Uterus (tissue), 3 donors: ENCODE measurements at regions not wholly inside any gene's neighbourhood (a gene's known extent, or its start where the extent isn't known, plus 50 kb on each side); places are given as distances from the start of the nearest gene placed in this dataset.

Source experiments
- DNase-seq, 2 donors: peaks; one replicate each; pipeline ENCODE4 v3.0.0-alpha.2; 2019 to 2020
- H3K27ac ChIP-seq, 2 donors: fragments of 200-600 bp; sonication (generic); 1 replicate in 1 of 2; 2 replicates in 1 of 2; pipeline ENCODE4 v1.5.1; 2016 to 2018
- H3K27me3 ChIP-seq, 2 donors: fragments of 200-600 bp; sonication (generic); one replicate each; pipeline ENCODE4 v1.5.1; 2018 to 2019; ENCODE audit warnings: control low read depth in 1 of 2
- H3K36me3 ChIP-seq, 2 donors: fragments of 200-600 bp; sonication (generic); one replicate each; pipeline ENCODE4 v1.5.1; 2019; ENCODE audit warnings: control low read depth in 1 of 2
- H3K4me1 ChIP-seq, 2 donors: fragments of 200-600 bp; sonication (generic); one replicate each; pipeline ENCODE4 v1.5.1; 2018 to 2019; ENCODE audit warnings: control low read depth in 1 of 2
- H3K4me3 ChIP-seq, 2 donors: fragments of 200-600 bp; sonication (generic); 1 replicate in 1 of 2; 2 replicates in 1 of 2; pipeline ENCODE4 v1.5.1; 2018 to 2019; ENCODE audit warnings: mild to moderate bottlenecking in 1 of 2
- H3K9me3 ChIP-seq, 2 donors: fragments of 200-600 bp; sonication (generic); one replicate each; pipeline ENCODE4 v1.5.1; 2019; ENCODE audit warnings: control low read depth in 1 of 2
- POLR2A ChIP-seq, 2 donors: fragments of 450-650 bp; IDR thresholded peaks; one replicate each; pipeline ENCODE4 v1.6.1; 2016; ENCODE audit warnings: antibody characterized with exemption in 2 of 2, mild to moderate bottlenecking in 1 of 2, moderate library complexity in 1 of 2
- intact Hi-C: fragments of 100-400 bp; cut with DNase I; formaldehyde crosslinking; loops from one replicate; pipeline ENCODE4 v1.15.1; 2023; ENCODE audit warnings: low total_unique reads
- TF ChIP-seq, protein P1 (sequence below), 4 experiments: fragments of 200-600 bp in 2 of 4; fragments of 450-650 bp in 2 of 4; sonication (generic) in 2 of 4; IDR thresholded peaks; one replicate each; pipeline ENCODE4 v1.5.1; 2016 to 2019; ENCODE audit warnings: antibody characterized with exemption in 4 of 4, mild to moderate bottlenecking in 2 of 4, moderate library complexity in 1 of 4
- donor health status: DM: yes; HTN: yes; CAD: no.

DNA sequence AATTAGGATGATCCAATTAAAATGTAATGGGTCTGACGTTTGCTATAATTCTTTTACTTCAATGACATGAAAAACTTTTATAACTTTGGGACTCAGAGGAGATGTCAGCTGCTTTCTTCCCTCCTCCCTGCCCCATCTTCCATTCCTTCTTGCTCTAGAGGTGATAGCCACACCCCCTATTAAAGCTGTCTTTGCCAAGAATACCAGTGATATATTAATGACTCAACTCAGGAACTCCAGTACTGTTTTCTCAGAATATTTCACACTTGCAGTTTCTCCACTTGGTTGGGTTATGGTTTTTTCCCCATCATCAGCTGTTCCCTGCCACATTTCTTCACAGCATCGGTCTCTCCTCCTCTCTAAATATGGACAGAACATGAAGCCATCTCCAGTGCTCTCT is 184.0 kb downstream of the KCNE4 start:
- TF ChIP-seq, protein P1, sequence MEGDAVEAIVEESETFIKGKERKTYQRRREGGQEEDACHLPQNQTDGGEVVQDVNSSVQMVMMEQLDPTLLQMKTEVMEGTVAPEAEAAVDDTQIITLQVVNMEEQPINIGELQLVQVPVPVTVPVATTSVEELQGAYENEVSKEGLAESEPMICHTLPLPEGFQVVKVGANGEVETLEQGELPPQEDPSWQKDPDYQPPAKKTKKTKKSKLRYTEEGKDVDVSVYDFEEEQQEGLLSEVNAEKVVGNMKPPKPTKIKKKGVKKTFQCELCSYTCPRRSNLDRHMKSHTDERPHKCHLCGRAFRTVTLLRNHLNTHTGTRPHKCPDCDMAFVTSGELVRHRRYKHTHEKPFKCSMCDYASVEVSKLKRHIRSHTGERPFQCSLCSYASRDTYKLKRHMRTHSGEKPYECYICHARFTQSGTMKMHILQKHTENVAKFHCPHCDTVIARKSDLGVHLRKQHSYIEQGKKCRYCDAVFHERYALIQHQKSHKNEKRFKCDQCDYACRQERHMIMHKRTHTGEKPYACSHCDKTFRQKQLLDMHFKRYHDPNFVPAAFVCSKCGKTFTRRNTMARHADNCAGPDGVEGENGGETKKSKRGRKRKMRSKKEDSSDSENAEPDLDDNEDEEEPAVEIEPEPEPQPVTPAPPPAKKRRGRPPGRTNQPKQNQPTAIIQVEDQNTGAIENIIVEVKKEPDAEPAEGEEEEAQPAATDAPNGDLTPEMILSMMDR (IDR thresholded peaks at IDR 0.05) = no peak
- no peak for TF ChIP-seq POLR2A (IDR thresholded peaks at IDR 0.05)
- Histone ChIP-seq H3K27me3 (no peaks in the 10 kb centered on the region), H3K27ac (peak overlapping the region in 1 of 2 donors; percentile 61), H3K4me1 (no peaks in the 10 kb centered on the region), H3K4me3 (no peak overlapping the region), H3K9me3 (no peaks in the 10 kb centered on the region), H3K36me3 (no peaks in the 10 kb centered on the region)
- no peak for DNase-seq
- intact Hi-C loops = no loop called here

DNA sequence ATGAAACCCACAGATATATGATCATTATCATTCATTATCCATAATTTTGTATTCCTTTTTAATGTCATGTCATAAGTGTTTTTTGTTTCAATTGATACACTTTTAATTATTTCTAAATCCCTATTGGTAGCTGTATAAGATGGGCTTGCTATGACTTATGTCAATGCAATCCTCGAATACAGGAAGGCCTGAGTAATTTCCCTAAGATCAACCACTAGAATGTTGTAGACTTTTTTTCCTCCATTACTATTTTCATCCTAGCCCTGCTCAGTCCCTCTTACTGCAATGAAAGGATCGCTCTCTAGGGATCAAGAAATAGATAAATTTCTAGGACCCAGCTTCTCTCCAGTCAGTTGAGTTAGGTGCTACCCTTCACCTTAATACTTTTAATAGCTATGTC is 186.3 kb downstream of the KCNE4 start:
- no peak for DNase-seq
- H3K27me3 ChIP-seq = no peaks in the 10 kb centered on the region
- H3K36me3 ChIP-seq = no peaks in the 10 kb centered on the region
- no peaks in the 10 kb centered on the region for H3K4me1 ChIP-seq
- H3K27ac ChIP-seq = no peak overlapping the region
- H3K4me3 ChIP-seq = no peak overlapping the region
- TF ChIP-seq, protein P1 (IDR thresholded peaks at IDR 0.05) = no peak
- TF ChIP-seq POLR2A (IDR thresholded peaks at IDR 0.05) = no peak
- intact Hi-C loops = no loop called here
- no peaks in the 10 kb centered on the region for H3K9me3 ChIP-seq

DNA sequence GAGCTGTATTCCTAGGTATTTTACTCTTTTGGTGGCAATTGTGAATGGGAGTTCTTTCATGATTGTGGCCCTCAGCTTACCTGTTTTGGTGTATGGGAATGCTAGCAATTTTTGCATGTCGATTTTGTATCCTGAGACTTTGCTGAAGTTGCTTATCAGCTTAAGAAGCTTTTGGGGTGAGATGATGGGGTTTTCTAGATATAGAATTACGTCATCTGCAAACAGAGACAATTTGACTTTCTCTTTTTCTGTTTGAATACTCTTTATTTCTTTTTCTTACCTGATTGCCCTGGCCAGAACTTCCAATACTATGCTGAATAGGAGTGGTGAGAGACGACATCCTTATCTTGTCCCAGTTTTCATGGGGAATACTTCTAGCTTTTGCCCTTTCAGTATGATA is 191.2 kb downstream of the KCNE4 start:
- no peak for TF ChIP-seq POLR2A (IDR thresholded peaks at IDR 0.05)
- TF ChIP-seq, protein P1 (IDR thresholded peaks at IDR 0.05) = no peak
- Histone ChIP-seq H3K4me3 (no peak overlapping the region), H3K36me3 (no peaks in the 10 kb centered on the region), H3K27ac (no peak overlapping the region), H3K9me3 (no peaks in the 10 kb centered on the region), H3K27me3 (no peaks in the 10 kb centered on the region), H3K4me1 (no peaks in the 10 kb centered on the region)
- DNase-seq = no peak
- intact Hi-C loops = no loop called here

DNA sequence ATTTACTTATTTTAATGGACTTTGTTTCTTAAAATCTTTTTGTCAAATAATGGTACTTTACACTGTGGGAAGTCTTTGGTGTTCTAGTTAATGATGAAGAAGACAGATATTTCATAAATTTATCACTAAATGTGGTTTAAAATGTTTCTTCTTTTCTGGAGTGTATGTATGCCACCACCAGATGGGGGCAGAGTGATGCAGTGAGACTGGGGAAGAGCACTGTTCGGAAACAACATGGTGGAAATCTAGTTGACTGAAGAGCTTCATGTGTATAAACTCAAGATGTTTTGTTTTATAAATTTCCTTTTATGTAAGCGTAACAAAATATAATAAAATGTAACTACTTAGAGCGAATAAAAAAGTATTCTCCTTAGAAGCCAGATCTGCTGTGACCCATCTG is 195.1 kb downstream of the KCNE4 start:
- H3K4me1 ChIP-seq = no peaks in the 10 kb centered on the region
- no peaks in the 10 kb centered on the region for H3K36me3 ChIP-seq
- DNase-seq = no peak
- H3K27me3 ChIP-seq = no peaks in the 10 kb centered on the region
- no peak for TF ChIP-seq POLR2A (IDR thresholded peaks at IDR 0.05)
- TF ChIP-seq, protein P1 (IDR thresholded peaks at IDR 0.05) = peak in 1 of 4 experiments; percentile 20
- no peaks in the 10 kb centered on the region for H3K9me3 ChIP-seq
- no peak overlapping the region for H3K4me3 ChIP-seq
- no peak overlapping the region for H3K27ac ChIP-seq
- intact Hi-C loops = no loop called here

DNA sequence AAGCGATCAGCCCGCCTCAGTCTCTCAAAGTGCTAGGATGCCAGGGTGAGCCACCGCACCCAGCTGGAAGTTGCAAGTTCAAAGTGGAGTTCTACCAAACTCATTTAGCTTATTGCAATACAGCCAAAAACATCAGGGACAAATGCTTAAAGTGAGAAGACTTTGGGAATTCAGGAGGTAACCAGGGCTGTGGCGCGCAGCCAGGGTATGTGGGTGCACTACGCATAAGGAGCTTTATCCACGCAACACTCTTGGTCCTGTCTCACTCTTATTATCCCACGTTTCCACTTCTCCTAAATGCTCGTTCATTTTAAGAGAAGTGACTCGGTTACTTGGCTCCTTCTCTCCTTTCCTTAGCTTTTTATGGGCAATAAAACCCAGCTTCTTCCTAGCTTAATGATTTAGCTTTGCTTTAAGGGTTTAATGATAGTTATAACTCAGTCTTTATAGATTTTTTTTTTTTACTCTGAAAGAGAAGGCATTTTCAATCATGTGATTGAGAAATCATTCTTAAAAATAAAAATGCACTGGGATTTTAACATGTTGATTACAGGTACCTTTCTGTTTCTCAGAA is 199.8 kb downstream of the KCNE4 start:
- DNase-seq = peak; percentile 54 to 57
- TF ChIP-seq, protein P1 (IDR thresholded peaks at IDR 0.05) = no peak
- no peak for TF ChIP-seq POLR2A (IDR thresholded peaks at IDR 0.05)
- peak overlapping the region; percentile 45 to 71 for H3K27ac ChIP-seq
- no peak overlapping the region for H3K4me3 ChIP-seq
- no peaks in the 10 kb centered on the region for H3K27me3 ChIP-seq
- intact Hi-C loops = no loop called here
- no peaks in the 10 kb centered on the region for H3K4me1 ChIP-seq
- H3K36me3 ChIP-seq = no peaks in the 10 kb centered on the region
- no peaks in the 10 kb centered on the region for H3K9me3 ChIP-seq
